HEK293 (cell line): ENCODE measurements at regions not wholly inside any gene's neighbourhood (a gene's known extent, or its start where the extent isn't known, plus 50 kb on each side); places are given as distances from the start of the nearest gene placed in this dataset.

Experiments
- CTCF ChIA-PET: fragments of 350-600 bp; formaldehyde crosslinking; extraction: SDS; loops from one replicate; lab custom pipeline; 2021; ENCODE audit warnings: antibody characterized with exemption; lab: Yijun Ruan, JAX
- POLR2A ChIA-PET: fragments of 300-600 bp; formaldehyde crosslinking; extraction: SDS; loops from one replicate; lab custom pipeline; 2020; ENCODE audit warnings: antibody characterized with exemption, inconsistent platforms; lab: Yijun Ruan, JAX
- H3K27ac ChIP-seq: fragments of 200-500 bp; sonication (Bioruptor generic); 2 replicates; pipeline ENCODE4 v1.5.1; 2014; ENCODE audit warnings: low read depth, low read length, control low read depth, inconsistent platforms; ENCODE audit errors: extremely low read depth
- H3K36me3 ChIP-seq, 2 experiments: fragments of 200-500 bp in 1 of 2; sonication (Bioruptor generic) in 1 of 2; 1 replicate in 1 of 2; 2 replicates in 1 of 2; pipeline ENCODE4 v1.5.1; 2014 to 2017; ENCODE audit warnings: inconsistent platforms in 2 of 2, low read length in 2 of 2; ENCODE audit not compliant: control insufficient read depth in 2 of 2, insufficient read depth in 1 of 2
- H3K4me1 ChIP-seq: fragments of 200-500 bp; sonication (Bioruptor generic); 2 replicates; pipeline ENCODE4 v1.5.1; 2014; ENCODE audit warnings: mild to moderate bottlenecking, low read length, inconsistent platforms; ENCODE audit not compliant: control insufficient read depth, insufficient read depth
- H3K4me3 ChIP-seq: 2 replicates; pipeline ENCODE4 v1.5.1; 2011; ENCODE audit warnings: low read depth, mild to moderate bottlenecking, control low read depth, low read length, moderate library complexity
- H3K9me3 ChIP-seq: fragments of 200-500 bp; sonication (Bioruptor generic); 2 replicates; pipeline ENCODE4 v1.5.1; 2014; ENCODE audit warnings: low read depth, low read length, inconsistent platforms; ENCODE audit not compliant: control insufficient read depth, insufficient read depth
- EGR2 ChIP-seq: fragments of 450-650 bp; formaldehyde crosslinking; IDR thresholded peaks from 2 replicates; pipeline ENCODE4 v1.5.1; 2016; ENCODE audit warnings: low read depth, missing biosample characterization, missing genetic modification characterization
- HOXA7 ChIP-seq: sonication (generic); formaldehyde crosslinking; IDR thresholded peaks from 2 replicates; pipeline ENCODE4 v1.8.1; 2022; ENCODE audit warnings: missing genetic modification reagents, borderline replicate concordance
- HOXD13 ChIP-seq: sonication (generic); formaldehyde crosslinking; IDR thresholded peaks from 2 replicates; pipeline ENCODE4 v1.8.0; 2022; ENCODE audit warnings: missing genetic modification reagents, borderline replicate concordance
- KLF1 ChIP-seq: fragments of 450-650 bp; formaldehyde crosslinking; IDR thresholded peaks from 2 replicates; pipeline ENCODE4 v1.5.1; 2016; ENCODE audit warnings: missing biosample characterization, missing genetic modification characterization
- MYNN ChIP-seq: fragments of 450-650 bp; formaldehyde crosslinking; IDR thresholded peaks from 2 replicates; pipeline ENCODE4 v1.5.1; 2016; ENCODE audit warnings: missing biosample characterization, missing genetic modification characterization, borderline replicate concordance
- OSR2 ChIP-seq: fragments of 450-650 bp; formaldehyde crosslinking; IDR thresholded peaks from 2 replicates; pipeline ENCODE4 v1.5.1; 2016; ENCODE audit warnings: missing biosample characterization, missing genetic modification characterization
- OVOL3 ChIP-seq: fragments of 450-650 bp; formaldehyde crosslinking; IDR thresholded peaks from 2 replicates; pipeline ENCODE4 v1.5.1; 2016; ENCODE audit warnings: missing biosample characterization, missing genetic modification characterization
- ZBTB7A ChIP-seq: fragments of 450-650 bp; formaldehyde crosslinking; IDR thresholded peaks from 2 replicates; pipeline ENCODE4 v1.5.1; 2016; ENCODE audit warnings: low read depth, missing biosample characterization, missing genetic modification characterization
- ZFP37 ChIP-seq: fragments of 450-650 bp; formaldehyde crosslinking; IDR thresholded peaks from 2 replicates; pipeline ENCODE4 v1.5.1; 2016; ENCODE audit warnings: missing biosample characterization, missing genetic modification characterization
- ZNF114 ChIP-seq: fragments of 450-650 bp; formaldehyde crosslinking; IDR thresholded peaks from 2 replicates; pipeline ENCODE4 v1.5.0; 2017; ENCODE audit warnings: missing biosample characterization, missing genetic modification characterization
- ZNF16 ChIP-seq: fragments of 450-650 bp; formaldehyde crosslinking; IDR thresholded peaks from 2 replicates; pipeline ENCODE4 v1.5.1; 2016; ENCODE audit warnings: low read depth, missing biosample characterization, missing genetic modification characterization
- ZNF24 ChIP-seq: fragments of 450-650 bp; formaldehyde crosslinking; IDR thresholded peaks from 2 replicates; pipeline ENCODE4 v1.5.1; 2016; ENCODE audit warnings: missing biosample characterization, missing genetic modification characterization
- ZNF292 ChIP-seq: fragments of 450-650 bp; formaldehyde crosslinking; IDR thresholded peaks from 2 replicates; pipeline ENCODE4 v1.5.1; 2016; ENCODE audit warnings: low read depth, missing biosample characterization, missing genetic modification characterization, borderline replicate concordance
- ZNF394 ChIP-seq: fragments of 450-650 bp; formaldehyde crosslinking; IDR thresholded peaks from 2 replicates; pipeline ENCODE4 v1.5.1; 2016; ENCODE audit warnings: missing biosample characterization, missing genetic modification characterization, mild to moderate bottlenecking, moderate library complexity, borderline replicate concordance
- ZNF549 ChIP-seq: fragments of 450-650 bp; IDR thresholded peaks from 2 replicates; pipeline ENCODE4 v1.5.1; 2018; ENCODE audit warnings: missing biosample characterization, missing genetic modification characterization, mild to moderate bottlenecking, inconsistent platforms, moderate library complexity
- ZNF558 ChIP-seq: fragments of 450-650 bp; formaldehyde crosslinking; IDR thresholded peaks from 2 replicates; pipeline ENCODE4 v1.5.1; 2016; ENCODE audit warnings: missing biosample characterization, missing genetic modification characterization
- ZNF596 ChIP-seq: fragments of 450-650 bp; IDR thresholded peaks from 2 replicates; pipeline ENCODE4 v1.5.0; 2018; ENCODE audit warnings: missing biosample characterization, mild to moderate bottlenecking, missing genetic modification characterization, moderate library complexity
- ZNF768 ChIP-seq: fragments of 450-650 bp; formaldehyde crosslinking; IDR thresholded peaks from 2 replicates; pipeline ENCODE4 v1.5.1; 2018; ENCODE audit warnings: missing biosample characterization, mild to moderate bottlenecking, missing genetic modification characterization
- ZSCAN16 ChIP-seq: fragments of 450-650 bp; formaldehyde crosslinking; IDR thresholded peaks from 2 replicates; pipeline ENCODE4 v1.5.1; 2016; ENCODE audit warnings: missing biosample characterization, missing genetic modification characterization
- ZXDB ChIP-seq: fragments of 450-650 bp; formaldehyde crosslinking; IDR thresholded peaks from 2 replicates; pipeline ENCODE4 v1.5.1; 2016; ENCODE audit warnings: missing biosample characterization, missing genetic modification characterization
- TF ChIP-seq, protein P1 (sequence below): fragments of 450-650 bp; formaldehyde crosslinking; IDR thresholded peaks from 2 replicates; pipeline ENCODE4 v1.5.1; 2016; ENCODE audit warnings: missing biosample characterization, missing genetic modification characterization
- TF ChIP-seq, protein P2 (sequence below): fragments of 450-650 bp; formaldehyde crosslinking; IDR thresholded peaks from 2 replicates; pipeline ENCODE4 v1.5.1; 2016; ENCODE audit warnings: missing biosample characterization, missing genetic modification characterization
- TF ChIP-seq, protein P3 (sequence below): fragments of 450-650 bp; formaldehyde crosslinking; IDR thresholded peaks from 2 replicates; pipeline ENCODE4 v1.5.1; 2017; ENCODE audit warnings: missing biosample characterization, missing genetic modification characterization
- TF ChIP-seq, protein P4 (sequence below): fragments of 450-650 bp; formaldehyde crosslinking; IDR thresholded peaks from 2 replicates; pipeline ENCODE4 v1.5.1; 2017; ENCODE audit warnings: missing biosample characterization, missing genetic modification characterization
- TF ChIP-seq, protein P5 (sequence below): fragments of 450-650 bp; formaldehyde crosslinking; IDR thresholded peaks from 2 replicates; pipeline ENCODE4 v1.5.1; 2016; ENCODE audit warnings: missing biosample characterization, missing genetic modification characterization

DNA sequence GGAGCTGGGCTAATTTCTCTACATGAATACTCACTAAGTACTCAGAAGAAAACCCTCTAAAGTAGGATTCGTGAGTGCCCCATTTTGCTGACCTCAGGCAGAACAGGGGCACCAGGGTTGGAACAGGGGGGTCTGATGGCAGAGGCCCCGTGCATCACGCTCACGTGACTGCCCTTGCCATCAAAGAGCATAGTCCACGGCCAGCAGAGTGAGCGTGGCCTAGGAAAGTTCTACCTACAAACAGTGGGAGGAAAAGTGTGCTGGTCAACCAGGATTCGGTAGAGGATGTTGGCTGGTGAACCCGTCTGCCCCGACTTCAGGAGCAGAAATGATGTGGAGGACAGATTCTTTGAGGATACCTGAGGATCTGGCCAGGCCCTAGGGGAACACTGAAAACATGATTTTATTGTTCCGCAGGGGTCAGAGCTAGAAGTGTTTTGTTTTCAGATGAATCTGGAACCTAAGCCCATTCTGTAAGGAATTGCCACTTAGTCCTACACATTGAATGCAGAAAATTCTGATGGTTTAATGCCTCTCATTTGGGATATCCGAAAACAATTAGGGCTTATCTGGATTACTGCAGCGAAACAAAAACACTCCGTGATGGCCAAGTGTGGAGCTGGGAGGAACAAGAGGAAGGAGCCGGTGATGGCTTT lies 138.8 kb upstream of the SHH start (continued):
- no peak for TF ChIP-seq KLF1 (tag by site-specific recombination)
- TF ChIP-seq ZNF558 (tag by site-specific recombination): no peak
- no peak for TF ChIP-seq ZNF394 (tag by site-specific recombination)
- TF ChIP-seq, protein P1, sequence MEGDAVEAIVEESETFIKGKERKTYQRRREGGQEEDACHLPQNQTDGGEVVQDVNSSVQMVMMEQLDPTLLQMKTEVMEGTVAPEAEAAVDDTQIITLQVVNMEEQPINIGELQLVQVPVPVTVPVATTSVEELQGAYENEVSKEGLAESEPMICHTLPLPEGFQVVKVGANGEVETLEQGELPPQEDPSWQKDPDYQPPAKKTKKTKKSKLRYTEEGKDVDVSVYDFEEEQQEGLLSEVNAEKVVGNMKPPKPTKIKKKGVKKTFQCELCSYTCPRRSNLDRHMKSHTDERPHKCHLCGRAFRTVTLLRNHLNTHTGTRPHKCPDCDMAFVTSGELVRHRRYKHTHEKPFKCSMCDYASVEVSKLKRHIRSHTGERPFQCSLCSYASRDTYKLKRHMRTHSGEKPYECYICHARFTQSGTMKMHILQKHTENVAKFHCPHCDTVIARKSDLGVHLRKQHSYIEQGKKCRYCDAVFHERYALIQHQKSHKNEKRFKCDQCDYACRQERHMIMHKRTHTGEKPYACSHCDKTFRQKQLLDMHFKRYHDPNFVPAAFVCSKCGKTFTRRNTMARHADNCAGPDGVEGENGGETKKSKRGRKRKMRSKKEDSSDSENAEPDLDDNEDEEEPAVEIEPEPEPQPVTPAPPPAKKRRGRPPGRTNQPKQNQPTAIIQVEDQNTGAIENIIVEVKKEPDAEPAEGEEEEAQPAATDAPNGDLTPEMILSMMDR (tag by site-specific recombination): no peak
- TF ChIP-seq, protein P2, sequence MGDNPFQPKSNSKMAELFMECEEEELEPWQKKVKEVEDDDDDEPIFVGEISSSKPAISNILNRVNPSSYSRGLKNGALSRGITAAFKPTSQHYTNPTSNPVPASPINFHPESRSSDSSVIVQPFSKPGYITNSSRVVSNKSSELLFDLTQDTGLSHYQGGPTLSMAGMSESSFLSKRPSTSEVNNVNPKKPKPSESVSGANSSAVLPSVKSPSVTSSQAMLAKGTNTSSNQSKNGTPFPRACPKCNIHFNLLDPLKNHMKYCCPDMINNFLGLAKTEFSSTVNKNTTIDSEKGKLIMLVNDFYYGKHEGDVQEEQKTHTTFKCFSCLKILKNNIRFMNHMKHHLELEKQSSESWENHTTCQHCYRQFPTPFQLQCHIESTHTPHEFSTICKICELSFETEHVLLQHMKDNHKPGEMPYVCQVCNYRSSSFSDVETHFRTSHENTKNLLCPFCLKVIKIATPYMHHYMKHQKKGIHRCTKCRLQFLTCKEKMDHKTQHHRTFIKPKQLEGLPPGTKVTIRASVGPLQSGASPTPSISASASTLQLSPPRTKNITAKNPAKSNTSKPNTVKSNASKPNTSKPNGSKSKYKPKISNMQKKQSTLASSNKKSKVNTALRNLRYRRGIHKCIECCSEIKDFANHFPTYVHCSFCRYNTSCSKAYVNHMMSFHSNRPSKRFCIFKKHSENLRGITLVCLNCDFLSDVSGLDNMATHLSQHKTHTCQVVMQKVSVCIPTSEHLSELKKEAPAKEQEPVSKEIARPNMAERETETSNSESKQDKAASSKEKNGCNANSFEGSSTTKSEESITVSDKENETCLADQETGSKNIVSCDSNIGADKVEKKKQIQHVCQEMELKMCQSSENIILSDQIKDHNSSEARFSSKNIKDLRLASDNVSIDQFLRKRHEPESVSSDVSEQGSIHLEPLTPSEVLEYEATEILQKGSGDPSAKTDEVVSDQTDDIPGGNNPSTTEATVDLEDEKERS: no peak
- no peak for TF ChIP-seq OSR2
- no peak for TF ChIP-seq ZSCAN16
- TF ChIP-seq ZNF596 (tag by site-specific recombination): no peak
- no peak for TF ChIP-seq HOXD13 (CRISPR knock-in tag)
- TF ChIP-seq, all 188 proteins: peak for 0

DNA sequence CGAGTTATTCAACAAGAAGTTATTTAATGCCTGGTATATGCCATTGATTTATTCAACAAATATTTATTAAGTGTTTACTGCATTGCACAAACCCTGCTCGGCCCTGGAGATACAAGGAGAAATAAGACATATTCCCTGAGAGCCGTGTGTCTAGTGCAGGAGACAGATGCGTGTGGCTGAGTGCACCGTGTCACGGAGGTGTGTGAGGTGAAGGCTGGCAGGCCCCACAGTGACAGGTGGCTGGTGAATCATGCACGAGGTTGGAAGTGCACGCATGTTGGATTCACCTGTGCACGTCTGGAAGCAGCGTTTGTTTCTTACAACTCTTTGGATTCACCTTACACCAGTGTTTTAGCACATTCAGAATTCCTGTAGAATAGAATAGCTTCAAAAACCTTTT lies 136.6 kb upstream of the SHH start:
- ChIA-PET CTCF (no interaction called here), POLR2A (no interaction called here)
- no peaks in the 10 kb centered on the region for H3K9me3 ChIP-seq
- no peaks in the 10 kb centered on the region for H3K36me3 ChIP-seq
- H3K27ac ChIP-seq: no peak overlapping the region
- TF ChIP-seq MYNN (tag by site-specific recombination) (no peak), ZNF24 (tag by site-specific recombination) (no peak), ZNF768 (tag by site-specific recombination) (no peak), OVOL3 (tag by site-specific recombination) (no peak), ZBTB7A (tag by site-specific recombination) (no peak)
- TF ChIP-seq, protein P3, sequence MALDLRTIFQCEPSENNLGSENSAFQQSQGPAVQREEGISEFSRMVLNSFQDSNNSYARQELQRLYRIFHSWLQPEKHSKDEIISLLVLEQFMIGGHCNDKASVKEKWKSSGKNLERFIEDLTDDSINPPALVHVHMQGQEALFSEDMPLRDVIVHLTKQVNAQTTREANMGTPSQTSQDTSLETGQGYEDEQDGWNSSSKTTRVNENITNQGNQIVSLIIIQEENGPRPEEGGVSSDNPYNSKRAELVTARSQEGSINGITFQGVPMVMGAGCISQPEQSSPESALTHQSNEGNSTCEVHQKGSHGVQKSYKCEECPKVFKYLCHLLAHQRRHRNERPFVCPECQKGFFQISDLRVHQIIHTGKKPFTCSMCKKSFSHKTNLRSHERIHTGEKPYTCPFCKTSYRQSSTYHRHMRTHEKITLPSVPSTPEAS: no peak
- TF ChIP-seq, protein P4, sequence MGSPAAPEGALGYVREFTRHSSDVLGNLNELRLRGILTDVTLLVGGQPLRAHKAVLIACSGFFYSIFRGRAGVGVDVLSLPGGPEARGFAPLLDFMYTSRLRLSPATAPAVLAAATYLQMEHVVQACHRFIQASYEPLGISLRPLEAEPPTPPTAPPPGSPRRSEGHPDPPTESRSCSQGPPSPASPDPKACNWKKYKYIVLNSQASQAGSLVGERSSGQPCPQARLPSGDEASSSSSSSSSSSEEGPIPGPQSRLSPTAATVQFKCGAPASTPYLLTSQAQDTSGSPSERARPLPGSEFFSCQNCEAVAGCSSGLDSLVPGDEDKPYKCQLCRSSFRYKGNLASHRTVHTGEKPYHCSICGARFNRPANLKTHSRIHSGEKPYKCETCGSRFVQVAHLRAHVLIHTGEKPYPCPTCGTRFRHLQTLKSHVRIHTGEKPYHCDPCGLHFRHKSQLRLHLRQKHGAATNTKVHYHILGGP (tag by site-specific recombination): no peak
- TF ChIP-seq, all 188 proteins: peak for 0
- Histone ChIP-seq H3K4me3 (no peak overlapping the region), H3K4me1 (no peaks in the 10 kb centered on the region)

DNA sequence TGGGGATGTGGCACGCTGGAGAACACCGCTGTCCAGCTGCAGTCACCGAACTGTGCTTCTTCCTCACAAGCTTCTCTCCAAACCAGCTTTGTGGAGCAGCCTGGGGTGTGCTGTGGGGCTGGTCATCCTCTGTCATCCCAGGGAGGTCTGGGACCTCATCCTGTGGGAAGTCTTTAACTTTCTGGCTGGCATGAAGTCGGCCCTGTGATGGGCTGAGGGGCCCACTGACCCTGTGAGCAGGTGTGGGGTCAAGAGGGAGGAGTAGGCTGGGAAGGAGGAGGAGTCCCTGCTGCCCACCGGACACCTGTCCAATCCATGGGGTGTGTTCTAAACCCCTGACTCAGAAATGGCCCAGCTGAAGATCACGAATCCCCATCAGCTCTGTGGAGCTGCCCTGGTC lies 136.2 kb upstream of the SHH start:
- Histone ChIP-seq H3K4me1 (no peaks in the 10 kb centered on the region), H3K4me3 (no peak overlapping the region), H3K27ac (no peak overlapping the region), H3K9me3 (no peaks in the 10 kb centered on the region), H3K36me3 (no peaks in the 10 kb centered on the region)
- POLR2A ChIA-PET: no interaction called here
- CTCF ChIA-PET: no interaction called here
- TF ChIP-seq, protein P5, sequence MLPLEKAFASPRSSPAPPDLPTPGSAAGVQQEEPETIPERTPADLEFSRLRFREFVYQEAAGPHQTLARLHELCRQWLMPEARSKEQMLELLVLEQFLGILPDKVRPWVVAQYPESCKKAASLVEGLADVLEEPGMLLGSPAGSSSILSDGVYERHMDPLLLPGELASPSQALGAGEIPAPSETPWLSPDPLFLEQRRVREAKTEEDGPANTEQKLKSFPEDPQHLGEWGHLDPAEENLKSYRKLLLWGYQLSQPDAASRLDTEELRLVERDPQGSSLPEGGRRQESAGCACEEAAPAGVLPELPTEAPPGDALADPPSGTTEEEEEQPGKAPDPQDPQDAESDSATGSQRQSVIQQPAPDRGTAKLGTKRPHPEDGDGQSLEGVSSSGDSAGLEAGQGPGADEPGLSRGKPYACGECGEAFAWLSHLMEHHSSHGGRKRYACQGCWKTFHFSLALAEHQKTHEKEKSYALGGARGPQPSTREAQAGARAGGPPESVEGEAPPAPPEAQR: no peak
- TF ChIP-seq ZNF549: no peak
- no peak for TF ChIP-seq ZFP37 (tag by site-specific recombination)
- no peak for TF ChIP-seq ZXDB (tag by site-specific recombination)
- no peak for TF ChIP-seq ZNF292 (tag by site-specific recombination)
- TF ChIP-seq EGR2 (tag by site-specific recombination): no peak
- TF ChIP-seq ZNF114: no peak
- no peak for TF ChIP-seq ZNF16 (tag by site-specific recombination)
- TF ChIP-seq HOXA7 (CRISPR knock-in tag): no peak
